HG03175 (cell line): ENCODE measurements at regions not wholly inside any gene's neighbourhood (a gene's known extent, or its start where the extent isn't known, plus 50 kb on each side); places are given as distances from the start of the nearest gene placed in this dataset.
"Not testable (repeated sequence)": the region's sequence is repeated elsewhere in the genome, so short reads cannot be mapped to it uniquely, and the experiment has no call there.

Experiments used
- ATAC-seq: cut with Tn5 transposase; IDR thresholded peaks from one replicate; pipeline ENCODE4 v1.9.1; 2021; ENCODE audit warnings: mild to moderate bottlenecking, moderate library complexity; ENCODE audit not compliant: unreplicated experiment

DNA sequence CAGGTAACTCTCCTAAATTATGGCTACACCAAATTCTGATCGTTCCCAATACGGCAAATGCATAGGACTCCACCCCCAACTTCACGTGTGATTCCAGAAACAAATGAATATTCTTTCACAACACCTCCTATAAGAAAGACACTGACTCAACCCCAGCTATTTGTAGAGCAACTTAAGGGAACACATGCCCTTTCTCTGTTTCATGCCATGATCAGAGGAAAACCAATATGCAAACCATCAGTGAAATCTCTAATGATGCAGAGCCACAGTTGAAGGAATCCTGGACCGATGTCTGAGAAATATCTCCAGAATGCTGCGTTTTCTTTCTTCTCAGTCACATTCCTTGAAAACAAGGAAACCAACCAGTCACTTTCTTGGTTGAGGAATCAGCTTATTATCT, 164.2 kb upstream of the PTBP2 start:
- ATAC-seq = no peak

DNA sequence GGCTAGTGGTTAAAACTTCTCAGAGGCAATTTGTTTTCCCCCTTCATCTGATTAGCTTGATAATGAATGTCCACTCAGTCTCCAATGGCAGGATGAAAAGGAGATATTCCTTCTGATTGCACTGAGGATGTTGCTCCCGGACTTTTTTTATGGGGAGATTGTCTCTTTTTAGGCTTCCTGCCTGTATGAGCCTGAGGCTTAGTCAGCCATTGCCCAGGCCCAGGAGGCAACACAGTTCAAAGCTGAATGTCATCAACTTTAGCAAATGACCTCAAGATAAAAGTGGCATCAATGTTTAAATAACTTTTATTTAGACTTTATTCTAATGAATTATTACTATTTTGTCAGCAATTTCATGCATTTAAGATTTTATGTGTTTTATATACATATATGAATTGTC, 162.9 kb upstream of the PTBP2 start:
- no peak for ATAC-seq

DNA sequence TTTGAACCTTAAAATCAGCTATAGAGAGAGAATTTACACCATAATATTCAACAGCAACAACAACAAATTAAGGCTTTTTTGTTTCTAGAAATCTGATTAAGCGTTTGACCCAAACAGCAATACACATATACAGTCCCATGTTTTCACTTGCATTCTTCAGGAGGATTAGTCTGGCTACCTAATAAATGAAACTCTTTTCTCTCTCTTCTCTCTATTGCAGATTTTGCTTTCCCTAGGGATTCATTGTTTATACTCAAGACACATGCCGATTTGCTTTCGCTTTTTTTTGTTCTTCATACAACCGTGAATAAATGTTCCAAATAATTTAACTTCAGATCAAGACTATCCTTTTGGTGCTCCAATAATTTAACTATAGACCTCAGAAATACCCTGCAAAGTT, 162.4 kb upstream of the PTBP2 start:
- ATAC-seq = no peak

DNA sequence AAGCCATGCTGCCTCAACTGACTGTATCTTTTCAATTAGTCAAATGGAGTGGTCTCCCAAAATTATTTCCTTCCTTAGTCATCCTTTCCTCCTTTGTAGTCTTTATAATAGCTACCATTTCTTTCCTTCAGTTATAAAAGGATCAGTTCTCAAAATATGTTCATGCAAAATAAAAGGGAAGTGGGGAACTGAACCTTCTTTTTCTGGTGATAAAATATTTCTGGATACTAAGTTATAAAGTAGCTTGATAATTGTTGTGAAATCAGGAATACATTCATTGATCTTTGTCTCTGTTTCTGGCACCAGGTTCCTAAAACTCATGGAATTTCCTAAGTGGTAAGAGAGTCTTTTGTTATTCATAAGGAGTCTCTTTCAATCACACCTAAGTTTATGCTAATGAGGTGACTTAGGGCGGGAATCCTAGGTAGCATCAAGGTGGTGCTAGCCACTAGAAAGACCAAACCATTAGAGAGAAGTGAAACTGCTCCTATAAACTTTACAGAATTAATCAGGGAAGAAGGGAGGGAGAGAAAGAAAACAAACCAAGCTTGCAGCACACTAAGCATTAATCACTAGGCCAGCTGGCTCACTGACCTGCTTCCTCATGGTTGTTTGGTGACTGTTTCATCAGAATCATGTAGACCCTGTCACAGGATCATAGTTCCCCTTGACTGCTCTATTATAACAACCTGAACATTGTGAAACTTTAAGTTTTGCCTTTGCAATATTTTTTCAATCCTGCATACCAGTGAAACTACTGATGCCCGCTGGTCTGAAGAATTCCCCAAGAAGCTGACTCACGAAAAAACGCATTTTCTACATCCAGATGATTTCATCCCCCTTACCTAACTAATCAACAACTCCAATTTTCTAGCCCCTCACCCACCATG, 161.6 kb upstream of the PTBP2 start:
- no peak for ATAC-seq

DNA sequence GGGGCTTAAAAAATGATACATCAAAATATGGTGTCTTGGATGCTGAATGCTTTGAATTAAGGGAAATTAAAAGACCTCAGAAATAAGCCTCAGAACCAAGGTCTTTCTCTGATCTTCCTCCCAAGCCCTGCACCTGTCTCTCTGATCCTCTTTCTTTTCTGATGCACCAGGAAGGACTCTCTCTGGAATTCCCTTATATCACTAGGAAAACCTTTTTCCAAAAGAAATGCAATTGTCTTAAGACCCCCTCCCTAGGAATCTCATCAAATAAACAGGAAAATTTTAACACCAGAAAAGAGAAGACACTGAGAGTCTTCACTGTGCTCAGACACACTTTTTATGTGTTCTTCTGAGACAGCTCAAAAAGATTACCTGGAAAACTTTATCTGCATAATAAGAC, 159.5 kb upstream of the PTBP2 start:
- no peak for ATAC-seq

DNA sequence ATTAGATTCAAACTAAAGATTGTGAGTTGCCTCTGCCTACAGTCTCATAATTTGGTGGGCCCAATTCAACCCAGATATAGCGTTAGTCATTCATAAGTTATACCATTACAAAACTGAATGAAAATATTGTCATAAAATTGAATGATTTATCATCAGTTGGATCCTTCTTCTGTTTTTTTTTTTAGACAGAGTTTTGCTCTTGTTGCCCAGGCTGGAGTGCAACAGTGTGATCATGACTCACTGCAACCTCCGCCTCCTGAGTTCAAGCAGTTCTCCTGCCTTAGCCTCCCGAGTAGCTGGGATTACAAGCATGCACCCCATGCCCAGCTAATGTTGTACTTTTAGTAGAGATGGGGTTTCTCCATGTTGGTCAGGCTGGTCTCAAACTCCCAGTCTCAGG, 157.2 kb upstream of the PTBP2 start:
- ATAC-seq = not testable (repeated sequence)

DNA sequence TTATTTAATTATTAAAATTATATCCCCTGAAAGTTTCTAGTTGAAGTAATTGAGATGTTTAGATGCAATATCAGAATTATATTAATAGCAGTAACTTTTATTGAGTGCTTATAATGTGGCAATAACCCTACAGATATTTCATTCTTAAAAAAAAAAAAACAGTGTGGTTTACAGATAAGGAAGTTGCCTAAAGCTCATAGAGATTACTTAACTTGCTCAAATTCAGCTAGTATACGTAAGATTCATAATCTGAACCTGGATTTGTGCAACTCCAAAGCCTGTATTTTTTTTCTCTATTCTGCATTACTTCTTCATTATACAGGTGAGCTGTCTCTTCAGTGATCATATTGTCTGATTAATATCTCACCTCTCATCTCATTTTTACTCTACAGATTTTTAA, 156.0 kb upstream of the PTBP2 start:
- ATAC-seq = no peak

DNA sequence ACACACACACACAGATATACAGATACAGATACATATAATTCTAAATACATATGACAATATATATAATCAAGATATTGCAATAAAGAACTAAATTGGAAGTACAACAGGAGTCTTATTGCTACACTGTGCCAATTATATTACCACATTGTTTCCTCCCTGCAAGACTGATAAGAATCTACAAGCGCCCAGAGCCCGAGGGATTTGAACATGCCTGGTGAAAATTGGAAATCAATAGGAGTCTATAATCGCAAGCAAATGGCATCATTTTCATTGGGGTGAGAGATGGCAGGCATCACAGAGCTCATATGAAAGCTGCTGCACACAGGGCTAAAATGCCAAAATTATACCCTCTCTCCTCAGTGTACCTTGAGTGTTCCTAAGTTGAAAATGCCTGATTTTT, 152.9 kb upstream of the PTBP2 start:
- no peak for ATAC-seq

DNA sequence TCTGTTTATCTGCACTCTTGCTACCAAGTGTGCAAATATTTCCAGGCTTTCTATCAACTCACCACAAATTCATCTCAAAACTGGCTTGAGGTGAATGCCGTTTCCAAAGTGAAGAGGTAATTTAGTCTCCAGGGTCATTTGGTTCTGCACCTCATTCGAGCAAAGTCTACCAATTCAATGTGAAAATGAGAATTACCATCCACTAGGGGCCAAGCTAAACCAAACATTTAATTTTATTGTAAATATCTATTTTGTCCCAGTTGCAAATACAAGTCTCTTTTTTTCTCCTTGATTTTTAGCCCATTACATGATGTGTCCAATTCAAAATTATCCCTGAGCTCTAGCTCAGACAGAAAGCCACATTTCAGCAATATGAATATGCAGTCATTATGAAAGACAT, 152.3 kb upstream of the PTBP2 start:
- ATAC-seq = no peak

DNA sequence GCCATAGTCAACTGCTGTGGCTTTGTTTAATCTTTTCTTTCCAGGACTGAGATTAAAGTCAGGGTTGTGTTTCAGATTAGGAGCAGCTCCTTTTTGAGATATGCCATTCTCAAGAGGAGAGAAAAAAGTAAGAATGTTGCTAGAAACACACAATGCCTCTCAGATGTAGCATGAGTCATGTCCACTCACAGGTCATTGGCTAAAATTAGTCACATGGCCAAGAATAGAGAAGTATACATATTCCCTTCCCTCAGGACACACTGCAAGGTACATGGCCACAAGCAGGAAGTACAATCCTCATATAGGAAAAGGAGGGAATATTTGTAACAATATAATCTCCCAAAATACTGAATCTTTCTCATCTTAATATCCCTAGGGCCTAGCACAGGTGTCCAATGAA, 141.9 kb upstream of the PTBP2 start:
- no peak for ATAC-seq

DNA sequence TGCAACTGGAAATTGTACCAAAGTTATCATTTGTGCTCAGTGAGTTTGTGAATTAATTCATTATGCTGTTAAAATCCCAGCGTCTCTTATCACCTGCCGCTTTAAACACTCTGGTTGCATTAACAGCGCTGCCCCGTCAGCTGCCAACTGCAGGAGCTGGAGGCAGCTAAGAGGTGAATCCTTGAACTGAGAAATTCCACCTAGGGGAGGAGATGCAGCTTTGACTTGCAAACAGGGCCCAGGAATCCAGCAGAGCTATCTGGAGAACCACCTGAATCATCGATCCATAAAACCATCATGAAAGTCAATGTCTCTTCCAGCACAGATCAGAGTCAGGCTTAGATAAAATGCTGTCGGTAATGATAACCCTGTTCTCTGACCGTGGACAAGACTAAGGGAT, 140.7 kb upstream of the PTBP2 start:
- no peak for ATAC-seq

DNA sequence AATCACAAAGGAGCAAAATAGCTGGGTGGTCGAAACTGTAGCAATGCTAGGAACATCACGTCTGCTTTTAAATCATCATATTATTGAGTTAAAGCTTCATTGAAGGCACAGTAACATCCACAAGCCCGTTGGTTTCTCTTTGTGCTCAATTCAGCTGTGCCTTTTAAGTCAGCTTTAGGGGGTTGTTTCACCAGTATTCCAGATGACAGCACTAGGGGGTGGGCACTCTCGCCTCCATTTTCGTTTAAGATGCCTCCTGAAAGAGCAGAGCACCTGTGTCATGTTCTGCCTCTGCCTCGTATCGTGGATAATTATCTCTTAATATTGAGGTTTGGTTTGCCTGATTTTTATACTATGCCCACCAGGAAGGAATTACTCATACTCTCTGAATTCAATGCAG, 139.8 kb upstream of the PTBP2 start:
- no peak for ATAC-seq

DNA sequence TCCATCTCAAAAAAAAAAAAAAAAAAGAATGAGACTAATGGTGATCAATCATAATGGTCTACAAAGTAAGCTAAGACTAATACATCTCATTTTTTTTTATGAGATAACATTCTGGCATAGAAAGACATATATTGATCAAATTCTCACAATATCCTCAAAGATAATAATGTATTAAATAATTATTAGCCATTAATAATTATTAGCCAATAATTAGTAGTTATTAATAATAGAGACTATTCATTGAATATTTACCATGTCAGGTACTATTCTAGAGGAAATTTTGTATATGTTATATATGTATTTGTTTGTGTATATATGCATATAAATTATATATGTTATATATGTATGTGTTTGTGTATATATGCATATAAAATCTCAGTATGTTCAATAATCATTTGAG, 137.7 kb upstream of the PTBP2 start:
- ATAC-seq = no peak

DNA sequence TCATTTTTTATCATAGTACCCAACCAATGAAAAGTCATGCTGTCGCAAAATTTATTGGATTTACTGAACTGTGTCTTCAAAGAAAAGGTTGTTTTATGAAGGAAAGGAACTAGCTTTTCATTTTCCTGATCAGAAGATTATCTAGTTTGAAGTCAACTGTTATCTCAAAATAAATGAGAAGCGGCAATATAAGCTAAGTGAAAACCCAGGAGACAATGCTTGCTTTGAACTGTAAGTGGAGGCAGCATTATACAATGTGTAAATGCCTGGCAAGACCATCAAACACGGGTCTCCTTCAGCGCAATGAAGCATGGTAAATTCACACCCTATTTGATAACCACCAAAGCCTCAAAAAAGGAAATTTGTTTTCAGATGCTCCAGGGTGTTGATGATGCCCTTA, 134.4 kb upstream of the PTBP2 start:
- ATAC-seq = no peak

DNA sequence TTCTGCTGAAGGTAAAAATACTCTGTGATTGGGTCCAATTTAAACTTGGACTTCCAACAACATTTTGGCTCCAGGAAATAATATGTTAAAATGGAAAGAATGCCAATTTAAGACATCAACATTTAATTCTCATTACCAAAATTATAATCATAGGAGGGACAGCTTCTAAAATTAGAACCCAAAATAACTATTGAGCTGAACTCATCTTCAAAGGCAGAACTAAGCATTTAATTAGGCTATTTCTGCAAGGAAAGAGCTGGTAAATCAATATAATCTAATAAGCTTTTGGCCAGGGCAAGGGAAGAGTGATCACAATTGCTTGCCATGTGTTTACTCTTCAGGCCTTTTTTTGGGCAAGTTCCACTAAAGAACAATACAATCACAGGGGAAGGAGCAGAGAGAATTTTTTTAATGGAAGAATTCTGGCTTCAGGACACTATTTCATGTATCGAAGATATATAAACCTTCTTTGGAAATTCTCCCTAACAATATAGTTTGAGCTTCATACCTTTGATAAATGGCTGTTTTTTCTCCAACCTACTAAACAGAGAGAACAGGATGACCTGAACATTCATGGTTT, 133.1 kb upstream of the PTBP2 start:
- no peak for ATAC-seq

DNA sequence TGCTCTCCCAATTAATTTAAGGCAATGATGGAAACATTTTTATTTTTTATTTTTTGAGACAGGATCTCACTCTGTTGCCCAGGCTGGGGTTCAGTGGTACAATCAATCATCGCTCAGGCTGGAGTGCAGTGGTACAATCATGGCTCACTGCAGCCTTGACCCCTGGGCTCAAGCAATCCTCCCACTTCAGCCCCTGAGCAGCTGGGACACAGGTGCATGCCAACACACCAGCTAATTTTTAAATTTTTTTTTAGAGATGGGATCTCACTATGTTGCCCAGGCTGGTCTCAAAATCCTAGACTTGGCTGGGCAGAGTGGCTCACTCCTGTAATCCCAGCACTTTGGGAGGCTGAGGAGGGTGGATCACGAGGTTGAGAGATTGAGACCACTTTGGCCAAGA, 126.1 kb upstream of the PTBP2 start:
- ATAC-seq = not testable (repeated sequence)

DNA sequence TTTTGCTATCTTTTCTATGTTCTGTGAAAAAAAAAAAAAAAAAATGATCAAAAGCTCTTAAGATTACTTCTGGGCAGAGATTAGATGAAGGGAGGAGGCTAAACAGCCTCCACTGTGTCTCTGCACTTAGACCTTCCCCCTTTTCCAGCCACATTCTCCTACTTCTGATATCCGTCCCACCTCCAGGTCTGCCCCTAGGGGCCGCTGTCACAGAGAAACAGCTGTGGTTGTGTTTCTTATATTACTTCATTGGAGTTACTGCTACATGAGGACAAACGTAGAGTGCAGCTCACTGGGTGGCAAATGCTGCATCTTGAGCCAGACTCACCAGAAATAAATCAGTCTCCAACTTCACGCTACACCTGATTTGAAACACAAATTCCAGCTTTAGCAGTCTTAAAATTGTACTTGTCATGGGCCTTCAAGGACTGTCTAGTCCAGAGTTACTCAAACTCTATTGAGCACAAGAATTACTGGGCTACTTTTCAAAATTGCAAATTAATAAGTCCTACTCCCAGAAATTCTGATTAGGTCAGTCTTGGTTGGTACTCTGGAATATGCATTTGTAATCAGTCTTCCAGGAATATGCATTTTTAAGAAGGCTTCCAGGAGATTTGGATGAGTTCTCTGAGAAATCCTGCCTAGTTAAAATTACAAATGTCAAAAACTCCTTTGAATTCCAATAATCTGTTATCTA, 125.2 kb upstream of the PTBP2 start:
- ATAC-seq = peak; percentile 79

DNA sequence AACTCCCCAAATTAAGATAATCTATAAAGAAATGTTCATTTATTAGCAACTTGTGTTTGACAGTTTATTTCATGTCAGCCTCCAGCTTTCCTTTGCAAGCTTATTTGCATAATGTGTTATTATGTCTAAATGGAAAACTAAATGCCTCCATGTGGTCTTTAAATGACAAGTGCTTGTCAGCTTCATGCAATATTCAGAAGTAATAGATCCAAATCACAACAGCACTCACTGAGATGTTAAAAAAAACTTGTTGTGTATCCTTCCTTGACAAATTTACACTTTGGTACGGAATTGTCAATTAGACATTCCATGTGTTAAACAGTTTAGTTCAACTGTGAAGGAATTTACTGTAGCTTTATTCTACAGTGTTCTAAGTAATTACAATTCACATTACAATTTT, 124.4 kb upstream of the PTBP2 start:
- no peak for ATAC-seq

DNA sequence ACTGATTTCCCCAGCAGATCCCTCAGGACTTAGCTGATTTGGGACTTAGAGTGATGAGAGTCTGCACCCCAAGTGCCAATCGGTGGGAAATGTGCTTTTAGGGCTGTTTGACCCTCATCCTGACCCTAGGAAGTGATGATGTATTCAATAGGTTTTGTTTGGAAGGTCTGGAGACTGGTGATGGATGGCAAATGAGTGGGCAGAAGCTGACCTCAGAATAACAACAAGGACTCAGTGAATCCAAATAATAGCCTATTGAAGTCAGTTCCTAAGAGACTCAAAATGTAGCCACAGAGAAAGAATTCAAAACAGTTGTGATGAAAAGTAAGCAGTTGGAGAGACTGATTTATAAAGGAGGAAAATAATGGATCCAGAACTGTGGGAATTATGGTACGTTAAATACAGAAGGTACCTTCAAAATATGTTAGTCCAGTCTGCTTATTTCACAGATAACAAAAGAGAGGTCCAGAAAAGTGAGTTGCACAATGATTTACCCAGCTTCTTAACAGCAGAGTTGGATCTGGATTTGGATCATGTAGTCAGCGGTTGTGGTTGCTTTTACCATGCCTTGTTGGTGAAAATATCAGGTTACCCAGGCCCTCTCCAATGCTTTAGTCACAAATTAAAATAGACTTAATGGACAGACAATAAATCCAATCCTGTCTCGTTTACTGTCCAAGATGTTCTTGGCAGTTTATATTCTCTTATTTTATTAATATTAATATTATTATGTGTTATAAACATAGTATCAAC, 123.0 kb upstream of the PTBP2 start:
- no peak for ATAC-seq

DNA sequence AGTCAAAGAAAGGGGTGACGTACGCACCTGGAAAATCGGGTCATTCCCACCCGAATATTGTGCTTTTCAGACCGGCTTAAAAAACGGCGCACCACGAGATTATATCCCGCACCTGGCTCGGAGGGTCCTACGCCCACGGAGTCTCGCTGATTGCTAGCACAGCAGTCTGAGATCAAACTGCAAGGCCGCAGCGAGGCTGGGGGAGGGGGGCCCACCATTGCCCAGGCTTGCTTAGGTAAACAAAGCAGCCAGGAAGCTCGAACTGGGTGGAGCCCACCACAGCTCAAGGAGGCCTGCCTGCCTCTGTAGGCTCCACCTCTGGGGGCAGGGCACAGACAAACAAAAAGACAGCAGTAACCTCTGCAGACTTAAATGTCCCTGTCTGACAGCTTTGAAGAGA, 117.0 kb upstream of the PTBP2 start:
- not testable (repeated sequence) for ATAC-seq

DNA sequence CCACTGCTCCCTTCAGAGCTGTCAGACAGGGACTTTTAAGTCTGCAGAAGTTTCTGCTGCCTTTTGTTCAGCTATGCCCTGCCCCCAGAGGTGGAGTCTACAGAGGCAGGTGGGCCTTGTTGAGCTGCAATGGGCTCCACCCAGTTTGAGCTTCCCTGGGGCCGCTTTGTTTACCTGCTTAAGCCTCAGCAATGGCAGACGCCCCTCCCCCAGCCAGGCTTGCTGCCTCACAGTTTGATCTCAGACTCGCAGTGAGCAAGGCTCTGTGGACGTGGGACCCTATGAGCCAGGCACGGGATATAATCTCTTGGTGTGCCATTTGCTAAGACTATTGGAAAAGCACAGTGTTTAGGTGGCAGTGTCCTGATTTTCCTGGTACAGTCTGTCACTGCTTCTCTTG, 104.2 kb upstream of the PTBP2 start:
- ATAC-seq = not testable (repeated sequence)
